ENCODE measurements at regions not wholly inside any gene's neighbourhood (a gene's known extent, or its start where the extent isn't known, plus 50 kb on each side); places are given as distances from the start of the nearest gene placed in this dataset.
"Not testable (repeated sequence)": the region's sequence is repeated elsewhere in the genome, so short reads cannot be mapped to it uniquely, and the experiment has no call there.

GRCh38 chr21:14614287-14614686 lies 68.2 kb upstream of the SAMSN1 start:
- DNase-seq, result no peak

- DNase-seq, result no peak
These were observed 67.5 kb upstream of the SAMSN1 start for GRCh38 chr21:14613486-14614224.

GRCh38 chr21:14610119-14610518 lies 64.0 kb upstream of the SAMSN1 start:
- DNase-seq, result not testable (repeated sequence)

- no peak for DNase-seq
These were observed 63.2 kb upstream of the SAMSN1 start for GRCh38 chr21:14609274-14609673.

GRCh38 chr21:14607262-14607661 lies 61.1 kb upstream of the SAMSN1 start:
- DNase-seq, result no peak

- DNase-seq, result no peak
These were observed 57.1 kb upstream of the SAMSN1 start for GRCh38 chr21:14603202-14603601.

- DNase-seq, result no peak
These were observed 56.4 kb upstream of the SAMSN1 start for GRCh38 chr21:14602382-14602958.

GRCh38 chr21:14600569-14601297 lies 54.6 kb upstream of the SAMSN1 start:
- DNase-seq, result no peak

GRCh38 chr21:14598065-14598464 lies 52.0 kb upstream of the SAMSN1 start:
- DNase-seq, result no peak

Measured in renal pelvis (tissue), 1 donor.